ENCODE measurements at regions not wholly inside any gene's neighbourhood (a gene's known extent, or its start where the extent isn't known, plus 50 kb on each side); places are given as distances from the start of the nearest gene placed in this dataset.

- TF ChIP-seq REST (IDR thresholded peaks at IDR 0.05; ENCODE audit: insufficient read depth in 1 of 2, low read depth in 2 of 2, low read length in 2 of 2) (no peak), POLR2AphosphoS5 (IDR thresholded peaks at IDR 0.05; ENCODE audit: low read depth, low read length) (no peak), SIN3A (IDR thresholded peaks at IDR 0.05; ENCODE audit: borderline replicate concordance, insufficient read depth, low read length) (no peak), FOXP2 (optimal IDR thresholded peaks at IDR 0.05; ENCODE audit: borderline replicate concordance, extremely low read depth, extremely low read length, insufficient read depth) (no peak), TAF1 (IDR thresholded peaks at IDR 0.05; ENCODE audit: borderline replicate concordance, insufficient read depth, low read length) (no peak)
These were observed 193.1 kb upstream of the DAB1 start for GRCh38 chr1:57616921-57617320.
